GM19397 (cell line): ENCODE measurements at regions not wholly inside any gene's neighbourhood (a gene's known extent, or its start where the extent isn't known, plus 50 kb on each side); places are given as distances from the start of the nearest gene placed in this dataset.
"Not testable (repeated sequence)": the region's sequence is repeated elsewhere in the genome, so short reads cannot be mapped to it uniquely, and the experiment has no call there.

Experiments
- ATAC-seq: cut with Tn5 transposase; IDR thresholded peaks from one replicate; pipeline ENCODE4 v1.9.1; 2021; ENCODE audit warnings: mild to moderate bottlenecking, moderate library complexity; ENCODE audit not compliant: unreplicated experiment

DNA sequence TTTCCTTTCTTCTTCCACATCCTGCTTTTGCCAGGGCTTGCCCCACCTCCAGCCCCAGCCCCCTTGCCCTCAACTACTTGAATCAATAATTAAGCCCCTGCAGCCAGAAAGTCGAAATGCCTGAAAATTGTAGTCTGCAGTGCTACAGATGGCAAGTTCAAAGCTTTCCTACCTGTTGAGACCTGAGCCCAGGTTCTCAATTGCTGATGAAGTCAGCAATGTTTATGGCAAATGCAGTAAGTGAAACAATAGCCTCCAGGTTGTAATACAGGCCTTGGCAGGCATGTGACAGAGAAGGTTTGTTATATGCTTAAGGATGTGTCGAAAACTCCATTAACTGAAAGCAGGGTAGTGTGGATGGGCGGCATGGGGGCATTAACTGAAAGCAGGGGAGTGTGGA, 181.1 kb upstream of the SESN3 start:
- ATAC-seq = no peak

DNA sequence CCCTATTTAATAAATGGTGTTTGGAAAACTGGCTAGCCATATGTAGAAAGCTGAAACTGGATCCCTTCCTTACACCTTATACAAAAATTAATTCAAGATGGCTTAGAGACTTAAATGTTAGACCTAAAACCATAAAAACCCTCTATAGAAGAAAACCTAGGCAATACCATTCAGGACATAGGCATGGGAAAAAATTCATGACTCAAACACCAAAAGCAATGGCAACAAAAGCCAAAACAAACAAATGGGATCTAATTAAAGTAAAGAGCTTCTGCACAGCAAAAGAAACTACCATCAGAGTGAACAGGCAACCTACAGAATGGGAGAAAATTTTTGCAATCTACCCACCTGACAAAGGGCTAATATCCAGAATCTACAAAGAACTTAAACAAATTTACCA, 179.7 kb upstream of the SESN3 start:
- ATAC-seq = not testable (repeated sequence)

DNA sequence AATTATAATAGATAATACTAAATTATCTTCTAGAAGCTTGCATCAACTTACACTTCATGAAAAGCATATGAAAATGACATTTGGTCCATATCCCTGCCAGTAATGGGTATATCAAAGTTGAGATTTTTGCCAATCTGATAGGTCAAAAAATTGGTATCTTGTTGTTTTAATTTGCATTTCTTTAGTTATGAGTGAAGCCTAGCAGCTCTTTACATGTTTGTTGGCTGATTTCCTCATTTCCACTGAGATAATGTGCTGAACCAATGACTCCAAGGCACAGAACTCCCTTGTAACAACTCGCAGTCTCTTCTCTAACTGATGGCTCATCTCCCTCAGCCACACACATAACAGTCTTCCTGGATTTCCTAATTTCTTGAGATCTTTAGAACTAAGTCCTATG, 175.3 kb upstream of the SESN3 start:
- ATAC-seq = no peak

DNA sequence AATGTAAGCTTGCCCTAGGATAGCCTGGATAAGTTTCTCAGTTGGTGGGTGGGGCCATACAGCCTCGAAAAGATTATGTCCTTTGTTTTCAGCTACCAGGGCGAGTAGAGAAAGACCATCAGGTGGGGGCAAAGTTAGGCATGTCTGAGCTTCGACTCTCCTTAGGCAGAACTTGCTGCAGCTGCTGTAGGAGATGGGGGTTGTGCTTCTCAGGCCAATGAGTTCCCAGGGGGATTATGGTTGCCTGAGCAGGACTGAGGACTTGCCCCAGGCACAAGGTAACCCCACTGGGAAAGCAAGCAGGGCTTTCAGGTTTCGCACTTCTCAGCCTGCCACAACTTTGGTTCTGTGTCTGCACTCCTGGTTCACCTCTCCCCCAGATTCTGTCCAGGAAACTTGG, 173.4 kb upstream of the SESN3 start:
- ATAC-seq = no peak

DNA sequence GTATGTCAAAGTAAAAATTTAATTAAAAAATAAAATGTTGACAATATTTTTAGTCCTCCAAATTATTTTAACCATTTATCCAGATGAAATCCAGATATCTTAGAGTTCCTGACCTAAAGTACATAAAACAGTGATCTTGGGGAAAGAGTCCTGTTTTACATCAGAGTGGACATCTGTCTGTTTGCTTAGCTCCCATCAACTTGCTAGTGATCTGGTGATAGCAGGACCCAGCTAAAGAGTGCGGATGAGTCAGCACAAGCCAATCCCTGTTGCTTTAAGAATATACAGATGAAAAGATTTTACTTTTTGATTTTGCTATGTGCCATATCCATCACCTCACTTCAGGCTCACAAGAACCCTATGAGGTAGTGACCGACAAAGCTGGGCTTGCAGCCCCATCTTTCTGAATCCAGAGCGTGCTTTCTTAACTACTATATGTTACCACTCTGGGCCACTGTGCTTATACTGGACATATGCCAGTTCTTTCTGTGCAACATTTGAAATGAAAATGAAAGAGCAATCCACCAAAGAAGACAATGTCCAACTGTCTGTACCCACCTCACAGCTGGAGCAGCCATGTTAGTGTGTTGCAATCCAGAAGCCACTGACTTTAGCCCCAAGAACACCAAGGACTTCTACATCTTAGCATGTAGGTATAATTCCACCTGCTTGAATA, 167.6 kb upstream of the SESN3 start:
- ATAC-seq = no peak

DNA sequence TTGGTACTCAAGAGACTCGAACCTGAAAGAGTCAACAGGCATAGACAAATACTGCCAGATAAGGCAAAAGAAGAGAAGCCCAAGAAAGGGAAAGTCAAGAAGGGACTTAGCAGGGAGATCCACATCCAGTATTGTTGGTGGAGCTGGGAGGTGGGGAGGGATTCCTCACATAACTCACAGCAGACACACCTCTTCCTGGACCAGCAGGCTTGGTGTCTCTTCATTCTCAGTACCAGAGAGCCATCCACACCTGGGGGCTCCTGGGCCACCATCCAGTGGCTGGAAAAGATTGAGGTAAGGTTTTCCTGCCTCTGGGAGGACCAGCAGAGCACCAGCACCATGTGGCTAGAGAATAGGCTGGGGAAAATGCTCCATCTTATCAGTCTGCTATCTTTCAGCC, 161.6 kb upstream of the SESN3 start:
- ATAC-seq = no peak

DNA sequence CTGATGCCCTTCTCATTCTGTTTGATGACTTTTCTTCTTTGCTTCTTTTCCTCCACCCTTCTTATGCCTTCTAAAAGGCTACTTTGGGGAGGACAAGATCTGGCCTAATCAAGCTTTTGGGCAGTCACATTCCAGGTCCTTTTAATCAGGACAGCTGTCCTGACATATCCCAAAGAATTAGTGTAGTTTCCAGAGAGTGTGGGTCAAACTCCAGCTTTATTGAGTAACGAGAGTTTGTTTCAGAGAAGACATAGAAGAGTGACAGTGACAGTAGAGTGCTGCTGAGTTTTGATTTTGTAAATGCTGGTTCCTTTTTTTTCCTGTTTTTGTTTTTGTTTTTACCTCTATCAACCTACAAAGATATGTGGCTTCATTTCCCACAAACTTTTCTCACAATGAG, 158.4 kb upstream of the SESN3 start:
- no peak for ATAC-seq

DNA sequence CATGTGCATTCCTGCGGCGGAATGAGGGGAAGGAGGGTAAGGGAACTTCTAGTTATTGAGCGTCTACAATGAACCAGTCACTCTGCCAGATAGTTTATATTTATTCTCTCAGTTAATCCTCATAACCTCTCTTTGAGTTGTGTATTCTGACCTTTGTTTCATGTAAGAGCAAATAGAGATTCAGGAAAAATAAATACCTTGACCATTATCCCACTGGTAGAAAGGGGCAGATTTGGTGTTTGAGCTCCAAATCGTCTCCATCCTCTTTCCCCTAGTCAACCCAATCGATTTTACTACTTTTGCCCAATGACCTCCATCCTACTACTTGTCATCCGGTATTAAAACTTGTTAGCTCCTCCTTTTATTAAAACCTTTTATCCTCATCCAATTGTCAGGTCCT, 157.1 kb upstream of the SESN3 start:
- no peak for ATAC-seq

DNA sequence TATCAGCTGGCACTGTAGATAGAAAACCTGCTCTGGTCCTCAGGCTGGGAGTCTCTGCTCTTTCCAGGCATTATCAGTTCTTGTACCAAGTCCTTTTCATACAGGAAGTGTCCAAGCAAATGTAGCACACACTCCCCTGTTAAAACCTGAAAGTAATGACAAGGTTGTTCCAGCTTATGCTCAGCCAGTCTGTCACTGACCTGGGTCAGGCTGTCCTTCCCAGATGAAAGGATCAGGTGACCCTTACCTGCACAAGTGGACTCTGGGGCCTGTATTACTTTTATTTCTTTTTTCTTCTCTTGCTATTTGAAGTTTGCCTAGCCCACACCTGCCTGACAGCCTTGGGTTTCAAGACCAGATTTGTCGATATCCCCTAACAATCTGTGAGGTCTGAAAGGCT, 156.3 kb upstream of the SESN3 start:
- ATAC-seq = no peak

DNA sequence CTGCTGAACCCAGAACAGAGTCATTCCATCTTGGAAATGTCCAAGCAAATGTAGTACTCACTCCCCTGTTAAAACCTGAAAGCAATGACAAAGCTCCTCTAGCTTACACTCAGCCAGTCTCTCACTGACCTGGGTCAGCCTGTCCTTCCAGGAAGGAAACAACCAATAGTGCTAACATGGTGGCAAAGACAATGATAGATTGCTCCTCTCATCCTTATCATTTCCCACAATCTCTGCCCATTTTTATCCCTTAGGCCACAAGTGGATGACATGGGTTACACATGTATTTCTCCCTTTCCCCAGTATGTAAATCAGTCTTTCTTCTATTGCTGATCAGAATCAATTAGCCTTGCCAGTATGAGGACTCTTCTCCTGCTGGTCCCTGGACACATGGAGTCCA, 154.6 kb upstream of the SESN3 start:
- no peak for ATAC-seq

DNA sequence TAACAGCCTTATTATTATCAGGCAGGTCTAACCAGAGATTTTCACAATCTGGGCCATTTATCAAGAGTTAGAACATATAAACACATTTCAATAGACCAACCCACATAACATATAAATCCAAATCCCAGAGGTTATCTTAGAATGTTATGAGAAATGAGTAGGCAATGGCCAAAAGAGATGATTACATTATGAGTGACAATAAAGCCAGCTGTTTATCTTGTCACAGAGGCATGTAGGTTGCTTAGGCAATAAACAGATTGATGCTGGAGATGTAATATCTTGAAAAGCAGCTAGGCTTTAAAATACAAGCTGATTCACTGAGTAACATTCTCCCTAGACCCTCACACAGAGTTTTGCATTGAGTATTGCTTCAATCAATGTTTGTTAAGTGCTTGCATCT, 148.5 kb upstream of the SESN3 start:
- no peak for ATAC-seq

DNA sequence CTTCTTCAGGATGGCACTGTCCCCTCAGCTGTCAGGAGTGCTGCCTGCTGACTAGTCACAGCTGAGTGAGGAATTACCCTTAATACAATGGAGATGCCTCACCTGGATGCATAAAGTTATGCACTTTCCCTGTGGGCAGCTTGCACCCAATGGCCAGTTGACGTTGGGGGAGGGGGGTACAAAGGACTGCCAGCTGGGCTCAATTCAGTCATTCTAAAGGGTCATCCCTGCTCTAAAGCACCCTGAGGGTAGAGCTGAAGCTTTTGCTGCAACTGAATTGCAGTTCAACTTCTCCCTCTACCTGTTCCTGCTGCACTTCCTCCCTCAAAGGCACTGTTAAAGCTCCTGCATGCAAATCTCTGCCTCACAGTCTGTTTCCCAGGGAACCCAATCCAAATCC, 147.8 kb upstream of the SESN3 start:
- ATAC-seq = no peak

DNA sequence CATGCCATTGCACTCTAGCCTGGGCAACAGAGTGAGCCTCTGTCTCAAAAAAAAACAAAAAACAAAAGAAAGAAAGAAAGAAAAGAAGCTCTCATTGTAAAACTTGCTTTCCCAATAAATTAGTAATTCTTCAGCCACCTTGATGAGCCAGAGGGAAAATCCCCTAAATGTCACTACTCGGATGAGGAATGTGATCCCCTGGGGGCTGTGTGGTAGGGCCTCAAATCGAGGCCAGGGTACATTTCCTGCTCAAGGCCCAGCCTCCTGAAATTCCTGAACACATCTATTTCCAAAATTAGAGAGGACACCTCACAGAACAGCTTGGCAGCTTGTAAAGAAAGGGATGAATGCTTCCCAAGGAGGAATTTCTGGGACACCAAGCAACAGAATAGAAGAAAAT, 147.1 kb upstream of the SESN3 start:
- ATAC-seq = no peak

DNA sequence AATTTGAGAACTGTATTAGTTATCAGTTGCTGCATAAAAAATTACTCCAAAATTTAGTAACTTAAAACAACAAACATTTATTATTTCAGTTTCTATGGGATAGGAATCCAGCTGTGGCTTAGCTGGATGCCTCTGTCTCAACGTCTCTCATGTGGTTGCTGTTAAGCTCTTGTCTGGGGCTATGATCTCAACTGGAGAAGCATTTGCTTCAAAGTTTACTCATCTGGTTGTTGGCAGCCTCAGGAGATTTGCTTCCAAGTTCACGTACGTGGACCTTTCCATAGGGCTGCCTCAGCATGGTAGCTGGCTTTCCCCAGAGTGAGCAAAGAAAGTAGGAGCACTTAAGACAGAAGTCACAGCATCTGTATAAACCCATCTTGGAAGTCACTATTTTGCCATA, 144.9 kb upstream of the SESN3 start:
- no peak for ATAC-seq

DNA sequence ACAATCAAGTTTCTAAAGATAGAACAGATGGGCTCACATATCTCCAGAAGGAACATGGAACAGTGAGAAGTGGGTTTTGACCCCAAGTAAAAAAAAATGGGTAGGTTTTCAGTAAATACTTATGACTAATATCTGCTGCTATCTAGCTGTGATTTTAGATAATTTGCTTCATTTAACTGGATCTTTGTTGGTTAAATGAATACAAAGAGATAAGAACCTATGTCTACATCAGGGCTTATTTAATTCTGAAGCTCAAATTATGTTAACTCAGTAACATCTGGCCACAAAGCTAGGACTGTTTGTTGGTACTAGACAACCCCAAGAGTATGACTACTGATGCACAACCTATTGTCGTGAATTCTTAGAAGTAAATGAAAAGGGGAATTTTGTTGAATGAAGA, 144.4 kb upstream of the SESN3 start:
- ATAC-seq = no peak

DNA sequence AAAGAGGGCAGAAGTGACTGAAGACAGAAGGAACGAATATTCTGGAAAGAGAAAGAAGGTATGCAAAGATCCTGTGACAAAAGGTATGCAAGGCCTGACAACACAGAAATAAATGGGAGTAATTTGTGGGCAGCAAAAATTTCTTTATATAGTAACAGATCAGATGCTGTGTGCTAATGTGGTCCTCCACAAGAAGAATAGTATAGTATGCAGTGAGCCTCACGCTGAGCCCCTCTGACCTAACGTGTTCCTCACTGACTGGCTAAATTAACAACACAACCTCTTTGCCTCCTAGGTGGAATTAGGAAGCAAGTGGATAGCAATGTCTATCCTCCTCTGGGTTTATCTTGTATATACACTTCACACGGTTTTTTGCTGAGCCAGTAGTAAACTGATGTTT, 143.1 kb upstream of the SESN3 start:
- no peak for ATAC-seq

DNA sequence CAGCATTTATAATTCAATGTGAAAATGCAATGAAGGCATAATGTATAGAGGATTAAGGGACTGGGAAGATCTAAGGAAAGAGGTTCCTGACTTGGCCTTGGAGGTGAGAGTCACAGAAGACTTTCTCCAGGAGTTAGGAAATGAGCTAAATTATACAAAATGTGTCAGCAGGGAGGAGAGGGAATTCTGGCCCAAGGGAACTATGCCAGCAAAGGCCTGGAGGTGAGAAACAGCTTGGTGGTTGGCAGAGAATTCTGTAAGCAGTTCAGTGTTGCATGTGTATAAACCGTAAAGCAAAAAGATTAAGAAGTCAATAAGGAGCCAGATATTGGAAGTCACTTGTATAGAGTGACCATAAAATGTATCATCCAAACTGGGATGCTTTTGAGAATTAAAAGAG, 142.2 kb upstream of the SESN3 start:
- ATAC-seq = no peak

DNA sequence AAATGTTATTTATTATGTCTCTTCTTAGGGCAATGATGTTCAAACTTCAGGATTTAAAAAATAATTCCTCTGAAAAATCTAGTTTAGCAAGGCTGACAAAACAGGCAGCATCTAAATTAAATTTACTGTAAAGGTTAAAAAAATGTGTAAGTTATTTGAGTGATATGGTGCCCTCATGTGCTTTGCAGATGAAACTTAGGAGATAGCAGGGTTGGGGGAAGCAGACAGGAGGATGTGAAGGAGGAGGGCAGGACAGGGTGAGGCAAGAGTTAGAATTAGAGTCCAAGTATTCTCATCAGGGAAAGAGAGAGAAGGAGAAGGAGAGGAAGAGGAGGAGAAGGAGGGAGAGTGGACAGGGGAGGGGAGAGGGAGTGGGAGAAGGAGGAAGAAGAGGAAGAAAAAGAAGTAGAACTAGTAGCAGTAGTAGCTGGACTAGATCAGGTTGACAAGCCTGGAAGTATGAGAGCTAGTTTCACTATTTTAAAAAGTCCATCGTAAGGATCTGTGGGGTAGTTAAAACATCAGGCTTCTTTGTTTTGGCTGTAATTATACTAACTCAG, 141.2 kb upstream of the SESN3 start:
- no peak for ATAC-seq

DNA sequence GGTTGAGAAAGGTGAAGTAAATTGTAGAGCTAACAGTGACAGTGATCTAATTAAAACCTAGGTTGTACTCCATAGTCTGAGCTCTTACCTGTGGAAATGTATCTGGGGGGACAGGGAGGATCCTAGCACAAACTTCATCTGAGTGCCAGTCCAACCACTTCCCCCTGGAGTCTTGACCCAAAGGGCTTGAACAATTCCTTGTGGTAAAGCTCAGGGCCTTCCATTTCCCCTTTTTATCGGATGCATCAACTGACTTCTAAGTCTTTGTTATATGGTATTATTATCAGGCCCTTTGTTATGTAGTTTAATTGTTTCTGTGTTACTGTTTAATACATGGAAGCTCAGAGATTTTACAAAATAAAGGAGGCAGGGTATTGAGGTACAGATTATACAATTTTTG, 140.2 kb upstream of the SESN3 start:
- ATAC-seq = no peak

DNA sequence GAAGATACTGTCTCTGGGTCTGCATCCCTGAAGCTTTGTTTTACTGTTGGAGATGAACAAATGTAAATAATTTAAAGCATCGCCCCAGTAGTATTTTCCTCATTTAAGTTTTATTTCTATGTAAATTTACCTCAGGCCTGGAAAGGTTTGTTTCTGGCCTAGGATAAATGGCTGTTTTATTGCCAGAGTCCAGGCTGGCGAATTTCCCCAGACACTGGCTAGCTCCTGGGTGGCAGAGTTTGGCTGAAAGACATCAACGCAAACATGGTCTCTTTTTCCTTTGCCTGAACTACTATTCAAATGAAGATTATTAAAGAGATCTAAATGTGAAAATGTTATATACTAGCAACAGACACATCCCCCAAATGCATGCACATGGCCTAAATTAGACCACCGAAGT, 136.7 kb upstream of the SESN3 start:
- ATAC-seq = no peak

DNA sequence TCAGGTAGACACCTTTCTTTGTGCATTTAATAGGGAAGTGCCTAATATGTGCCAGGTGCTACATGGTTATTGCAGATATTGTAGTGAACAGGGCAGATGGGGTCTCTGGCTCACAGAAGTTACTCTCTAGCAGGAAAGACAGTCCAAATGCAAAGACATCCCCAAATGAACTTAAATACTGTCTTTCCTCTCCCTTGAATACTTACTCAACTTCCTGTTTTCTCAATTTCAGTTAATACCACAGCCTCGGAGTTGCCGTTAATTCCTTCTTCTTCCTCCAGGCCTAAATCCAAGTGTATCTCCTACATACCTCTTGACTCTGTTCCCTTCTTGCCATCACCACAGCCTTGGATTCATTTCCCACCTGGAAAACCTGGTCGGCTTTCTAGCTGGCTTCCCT, 134.3 kb upstream of the SESN3 start:
- ATAC-seq = no peak

DNA sequence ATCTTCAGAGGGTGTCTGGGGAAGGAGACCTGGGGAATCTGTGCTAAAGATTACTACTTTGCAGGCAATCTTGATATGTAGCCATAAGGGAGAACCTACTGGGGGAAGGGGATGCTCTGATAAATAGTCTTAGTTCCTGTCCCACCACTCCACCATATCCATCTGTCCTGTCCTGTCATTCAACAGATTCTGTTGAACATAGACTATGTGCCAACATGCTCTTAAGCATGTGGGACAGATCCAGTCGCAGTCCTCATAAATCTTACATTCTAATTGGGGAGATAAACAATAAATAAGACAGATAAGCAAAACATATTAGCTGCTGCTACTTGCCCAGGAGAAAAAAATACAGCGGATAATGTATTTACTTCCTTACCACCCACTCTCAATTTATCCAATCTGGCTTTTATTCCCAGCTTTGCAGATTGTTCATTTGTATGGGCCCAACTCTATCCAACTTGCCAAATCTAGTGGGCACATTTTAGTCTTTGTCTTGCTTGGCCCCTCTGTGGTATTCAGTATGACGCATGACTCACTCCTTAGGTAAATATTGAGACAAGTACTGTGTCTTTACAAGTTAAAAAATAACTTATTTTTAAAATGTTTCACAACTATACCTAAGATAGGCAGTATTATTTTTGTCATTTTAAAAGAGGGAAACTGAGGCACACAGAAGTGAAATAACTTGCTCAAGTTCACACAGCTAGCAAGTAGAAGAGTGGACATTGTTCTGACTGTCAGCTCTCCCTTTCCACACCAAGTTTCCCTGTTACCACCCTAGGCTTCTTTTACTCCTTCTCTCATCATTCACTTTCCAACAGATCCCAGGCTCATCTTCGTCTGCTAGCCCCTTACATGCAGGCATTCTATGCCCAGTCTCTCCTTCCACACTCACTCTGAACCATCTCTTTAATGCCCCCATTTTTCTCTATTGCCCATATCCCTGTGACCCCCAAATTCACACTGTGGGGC, 133.6 kb upstream of the SESN3 start:
- ATAC-seq = no peak
